ENCODE measurements at regions not wholly inside any gene's neighbourhood (a gene's known extent, or its start where the extent isn't known, plus 50 kb on each side); places are given as distances from the start of the nearest gene placed in this dataset.

DNA sequence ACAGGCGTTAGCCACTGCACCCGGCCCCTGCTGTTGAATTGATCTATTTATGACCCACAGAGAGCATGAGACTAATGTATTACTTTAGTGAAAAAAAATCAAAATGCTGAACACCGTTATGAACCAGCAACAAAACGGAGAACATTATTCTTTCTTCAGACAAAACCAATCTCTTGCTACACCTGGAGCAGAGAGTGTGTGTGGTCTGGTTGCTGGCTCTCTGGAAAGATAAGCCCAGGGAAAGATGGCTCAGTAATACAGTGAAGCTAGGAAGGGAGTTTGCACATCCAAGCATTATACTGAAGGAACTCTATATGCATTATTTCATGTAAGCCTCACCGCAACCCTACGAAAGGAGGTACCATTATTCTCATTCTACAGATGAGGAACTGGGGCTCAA lies 117.0 kb downstream of the GLUL start:
- TF ChIP-seq PURB (CRISPR knock-in tag; IDR thresholded peaks at IDR 0.05; ENCODE audit: low read depth), result no peak
- no peak for TF ChIP-seq CTCF (IDR thresholded peaks at IDR 0.05 in 2 of 3, conservative IDR thresholded peaks at IDR 0.05 in 1 of 3; ENCODE audit: insufficient read depth in 2 of 3, low read depth in 1 of 3, low read length in 3 of 3)
- TF ChIP-seq, protein P1, sequence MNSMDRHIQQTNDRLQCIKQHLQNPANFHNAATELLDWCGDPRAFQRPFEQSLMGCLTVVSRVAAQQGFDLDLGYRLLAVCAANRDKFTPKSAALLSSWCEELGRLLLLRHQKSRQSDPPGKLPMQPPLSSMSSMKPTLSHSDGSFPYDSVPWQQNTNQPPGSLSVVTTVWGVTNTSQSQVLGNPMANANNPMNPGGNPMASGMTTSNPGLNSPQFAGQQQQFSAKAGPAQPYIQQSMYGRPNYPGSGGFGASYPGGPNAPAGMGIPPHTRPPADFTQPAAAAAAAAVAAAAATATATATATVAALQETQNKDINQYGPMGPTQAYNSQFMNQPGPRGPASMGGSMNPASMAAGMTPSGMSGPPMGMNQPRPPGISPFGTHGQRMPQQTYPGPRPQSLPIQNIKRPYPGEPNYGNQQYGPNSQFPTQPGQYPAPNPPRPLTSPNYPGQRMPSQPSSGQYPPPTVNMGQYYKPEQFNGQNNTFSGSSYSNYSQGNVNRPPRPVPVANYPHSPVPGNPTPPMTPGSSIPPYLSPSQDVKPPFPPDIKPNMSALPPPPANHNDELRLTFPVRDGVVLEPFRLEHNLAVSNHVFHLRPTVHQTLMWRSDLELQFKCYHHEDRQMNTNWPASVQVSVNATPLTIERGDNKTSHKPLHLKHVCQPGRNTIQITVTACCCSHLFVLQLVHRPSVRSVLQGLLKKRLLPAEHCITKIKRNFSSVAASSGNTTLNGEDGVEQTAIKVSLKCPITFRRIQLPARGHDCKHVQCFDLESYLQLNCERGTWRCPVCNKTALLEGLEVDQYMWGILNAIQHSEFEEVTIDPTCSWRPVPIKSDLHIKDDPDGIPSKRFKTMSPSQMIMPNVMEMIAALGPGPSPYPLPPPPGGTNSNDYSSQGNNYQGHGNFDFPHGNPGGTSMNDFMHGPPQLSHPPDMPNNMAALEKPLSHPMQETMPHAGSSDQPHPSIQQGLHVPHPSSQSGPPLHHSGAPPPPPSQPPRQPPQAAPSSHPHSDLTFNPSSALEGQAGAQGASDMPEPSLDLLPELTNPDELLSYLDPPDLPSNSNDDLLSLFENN (IDR thresholded peaks at IDR 0.05; ENCODE audit: low read depth in 2 of 2, low read length in 2 of 2), result no peak
- TF ChIP-seq OTX1 (CRISPR knock-in tag; IDR thresholded peaks at IDR 0.05), result no peak
- no peak for TF ChIP-seq NR4A1 (CRISPR knock-in tag; IDR thresholded peaks at IDR 0.05)
- no peak for TF ChIP-seq NR4A1 (tag; IDR thresholded peaks at IDR 0.05)
- no peak for TF ChIP-seq ZNF133 (CRISPR knock-in tag; IDR thresholded peaks at IDR 0.05)
- TF ChIP-seq SNRNP70 (optimal IDR thresholded peaks at IDR 0.05; ENCODE audit: low read depth, low read length), result no peak
- TF ChIP-seq RNF2 (IDR thresholded peaks at IDR 0.05), result no peak
- TF ChIP-seq SFPQ (IDR thresholded peaks at IDR 0.05; ENCODE audit: low read depth, low read length), result no peak

Measured in K562 (cell line).